WERI-Rb-1 (cell line): ENCODE measurements at regions not wholly inside any gene's neighbourhood (a gene's known extent, or its start where the extent isn't known, plus 50 kb on each side); places are given as distances from the start of the nearest gene placed in this dataset.
A peak's percentile ranks its signal among the peaks of the same experiment; 100 is the strongest.

Experiments used
- DNase-seq: peaks from one replicate; pipeline ENCODE4 v3.0.0-alpha.2; 2020
- H3K27ac ChIP-seq: fragments of 250-450 bp; sonication (Bioruptor Pico); 2 replicates; pipeline ENCODE4 v1.5.1; 2020; ENCODE audit warnings: mild to moderate bottlenecking, moderate library complexity
- H3K27me3 ChIP-seq: fragments of 250-450 bp; sonication (Bioruptor Pico); 2 replicates; pipeline ENCODE4 v1.5.1; 2021; ENCODE audit warnings: mild to moderate bottlenecking, low read depth, moderate library complexity; ENCODE audit not compliant: insufficient read depth, severe bottlenecking
- H3K36me3 ChIP-seq: fragments of 250-450 bp; sonication (Bioruptor Pico); 2 replicates; pipeline ENCODE4 v1.5.1; 2020; ENCODE audit warnings: mild to moderate bottlenecking, moderate library complexity
- H3K4me3 ChIP-seq: 2 replicates; pipeline ENCODE4 v1.5.1; 2011; ENCODE audit warnings: low read depth, mild to moderate bottlenecking, control low read depth, low read length
- H3K9me3 ChIP-seq: fragments of 250-450 bp; sonication (Bioruptor Pico); 2 replicates; pipeline ENCODE4 v1.5.1; 2021; ENCODE audit warnings: mild to moderate bottlenecking, moderate library complexity; ENCODE audit not compliant: severe bottlenecking
- TF ChIP-seq, protein P1 (sequence below): IDR thresholded peaks from 2 replicates; pipeline ENCODE4 v1.5.1; 2011; ENCODE audit warnings: low read depth, mild to moderate bottlenecking, control low read depth, inconsistent platforms, low read length

DNA sequence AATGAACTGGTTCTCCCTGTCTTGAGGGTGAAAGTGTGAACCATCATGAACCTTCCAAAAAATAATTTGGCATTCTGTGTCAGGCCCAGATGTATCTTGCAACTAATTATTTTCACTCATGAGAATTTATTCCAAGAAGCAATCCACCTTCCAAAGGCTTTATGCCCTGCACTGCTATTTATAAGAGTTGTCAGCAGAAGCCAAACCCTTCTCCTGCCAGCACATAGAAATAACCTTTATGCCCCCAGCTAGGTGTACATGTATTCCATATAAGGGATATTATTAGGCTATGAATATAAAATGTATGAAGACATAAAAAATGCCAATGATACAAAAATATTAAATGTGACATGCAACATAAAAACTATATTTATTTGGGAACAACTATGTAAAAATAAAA lies 69.0 kb upstream of the GDF10 start:
- H3K27ac ChIP-seq, result no peak overlapping the region
- no peak for DNase-seq
- TF ChIP-seq, protein P1, sequence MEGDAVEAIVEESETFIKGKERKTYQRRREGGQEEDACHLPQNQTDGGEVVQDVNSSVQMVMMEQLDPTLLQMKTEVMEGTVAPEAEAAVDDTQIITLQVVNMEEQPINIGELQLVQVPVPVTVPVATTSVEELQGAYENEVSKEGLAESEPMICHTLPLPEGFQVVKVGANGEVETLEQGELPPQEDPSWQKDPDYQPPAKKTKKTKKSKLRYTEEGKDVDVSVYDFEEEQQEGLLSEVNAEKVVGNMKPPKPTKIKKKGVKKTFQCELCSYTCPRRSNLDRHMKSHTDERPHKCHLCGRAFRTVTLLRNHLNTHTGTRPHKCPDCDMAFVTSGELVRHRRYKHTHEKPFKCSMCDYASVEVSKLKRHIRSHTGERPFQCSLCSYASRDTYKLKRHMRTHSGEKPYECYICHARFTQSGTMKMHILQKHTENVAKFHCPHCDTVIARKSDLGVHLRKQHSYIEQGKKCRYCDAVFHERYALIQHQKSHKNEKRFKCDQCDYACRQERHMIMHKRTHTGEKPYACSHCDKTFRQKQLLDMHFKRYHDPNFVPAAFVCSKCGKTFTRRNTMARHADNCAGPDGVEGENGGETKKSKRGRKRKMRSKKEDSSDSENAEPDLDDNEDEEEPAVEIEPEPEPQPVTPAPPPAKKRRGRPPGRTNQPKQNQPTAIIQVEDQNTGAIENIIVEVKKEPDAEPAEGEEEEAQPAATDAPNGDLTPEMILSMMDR, result no peak
- peaks cover 3% of the 10 kb centered on the region for H3K9me3 ChIP-seq
- H3K36me3 ChIP-seq, result no peaks in the 10 kb centered on the region
- no peaks in the 10 kb centered on the region for H3K27me3 ChIP-seq
- no peak overlapping the region for H3K4me3 ChIP-seq

DNA sequence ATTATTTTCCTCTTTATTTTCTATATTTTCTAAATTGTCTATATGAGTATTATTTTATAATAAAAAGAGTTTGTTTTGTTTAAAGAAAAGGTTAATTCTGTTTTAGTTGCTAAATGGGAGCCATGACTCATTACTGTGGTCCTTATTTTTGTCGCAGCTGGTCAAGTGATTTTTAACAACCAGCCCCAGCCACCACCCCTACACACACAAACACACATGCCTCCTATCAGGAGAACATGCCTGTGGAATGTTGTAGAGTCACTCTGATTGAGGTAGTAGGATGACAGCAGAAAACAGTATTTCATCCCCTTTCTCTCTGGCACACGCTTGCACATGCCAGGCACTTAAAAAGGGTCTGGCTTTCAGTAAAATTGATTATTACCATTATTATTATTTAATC lies 68.6 kb upstream of the GDF10 start:
- H3K27ac ChIP-seq, result no peak overlapping the region
- DNase-seq, result no peak
- H3K27me3 ChIP-seq, result no peaks in the 10 kb centered on the region
- H3K4me3 ChIP-seq, result no peak overlapping the region
- peaks cover 3% of the 10 kb centered on the region for H3K9me3 ChIP-seq
- TF ChIP-seq, protein P1, result no peak
- H3K36me3 ChIP-seq, result no peaks in the 10 kb centered on the region

DNA sequence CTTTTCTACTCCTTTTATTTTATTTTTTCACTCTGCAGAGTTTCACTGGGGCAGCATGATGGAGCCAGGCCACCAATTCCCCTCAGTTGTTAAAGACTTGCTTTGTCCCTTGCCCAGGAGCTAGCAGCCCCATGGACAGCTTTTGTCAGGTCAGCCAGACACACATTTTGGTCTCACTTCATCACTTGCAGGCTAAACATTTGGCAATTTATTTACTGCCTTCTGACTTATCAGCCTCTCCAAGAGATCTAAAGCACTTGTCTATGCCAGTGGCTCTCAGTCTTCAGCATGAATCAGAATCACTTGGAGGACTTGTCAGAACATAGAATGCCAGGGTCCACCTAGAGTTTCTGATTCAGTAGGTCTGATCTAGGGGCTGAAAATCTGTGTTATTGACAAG lies 66.4 kb upstream of the GDF10 start:
- Histone ChIP-seq H3K27ac (no peak overlapping the region), H3K4me3 (no peak overlapping the region), H3K36me3 (no peaks in the 10 kb centered on the region), H3K27me3 (no peaks in the 10 kb centered on the region), H3K9me3 (peaks cover 3% of the 10 kb centered on the region)
- no peak for DNase-seq
- TF ChIP-seq, protein P1, result no peak

DNA sequence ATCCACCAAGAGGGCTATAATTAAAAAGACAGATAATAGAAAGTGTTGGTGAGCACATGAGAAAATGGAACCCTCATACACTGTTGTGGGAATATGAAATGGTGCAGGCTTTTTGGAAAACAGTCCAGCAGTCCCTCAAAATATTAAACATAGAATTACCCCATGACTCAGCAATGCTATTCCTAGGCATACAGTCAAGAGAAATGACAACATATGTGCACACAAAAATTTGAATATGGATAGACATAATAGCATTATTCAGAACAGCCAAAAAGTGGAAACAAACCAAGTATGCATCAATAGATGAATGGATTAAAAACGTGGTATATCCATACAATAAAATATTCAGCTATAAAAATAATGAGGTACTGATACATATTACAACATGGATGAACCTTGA lies 64.5 kb upstream of the GDF10 start:
- TF ChIP-seq, protein P1, result no peak
- Histone ChIP-seq H3K9me3 (peaks cover 3% of the 10 kb centered on the region), H3K4me3 (no peak overlapping the region), H3K36me3 (no peaks in the 10 kb centered on the region), H3K27ac (no peak overlapping the region), H3K27me3 (no peaks in the 10 kb centered on the region)
- DNase-seq, result no peak

DNA sequence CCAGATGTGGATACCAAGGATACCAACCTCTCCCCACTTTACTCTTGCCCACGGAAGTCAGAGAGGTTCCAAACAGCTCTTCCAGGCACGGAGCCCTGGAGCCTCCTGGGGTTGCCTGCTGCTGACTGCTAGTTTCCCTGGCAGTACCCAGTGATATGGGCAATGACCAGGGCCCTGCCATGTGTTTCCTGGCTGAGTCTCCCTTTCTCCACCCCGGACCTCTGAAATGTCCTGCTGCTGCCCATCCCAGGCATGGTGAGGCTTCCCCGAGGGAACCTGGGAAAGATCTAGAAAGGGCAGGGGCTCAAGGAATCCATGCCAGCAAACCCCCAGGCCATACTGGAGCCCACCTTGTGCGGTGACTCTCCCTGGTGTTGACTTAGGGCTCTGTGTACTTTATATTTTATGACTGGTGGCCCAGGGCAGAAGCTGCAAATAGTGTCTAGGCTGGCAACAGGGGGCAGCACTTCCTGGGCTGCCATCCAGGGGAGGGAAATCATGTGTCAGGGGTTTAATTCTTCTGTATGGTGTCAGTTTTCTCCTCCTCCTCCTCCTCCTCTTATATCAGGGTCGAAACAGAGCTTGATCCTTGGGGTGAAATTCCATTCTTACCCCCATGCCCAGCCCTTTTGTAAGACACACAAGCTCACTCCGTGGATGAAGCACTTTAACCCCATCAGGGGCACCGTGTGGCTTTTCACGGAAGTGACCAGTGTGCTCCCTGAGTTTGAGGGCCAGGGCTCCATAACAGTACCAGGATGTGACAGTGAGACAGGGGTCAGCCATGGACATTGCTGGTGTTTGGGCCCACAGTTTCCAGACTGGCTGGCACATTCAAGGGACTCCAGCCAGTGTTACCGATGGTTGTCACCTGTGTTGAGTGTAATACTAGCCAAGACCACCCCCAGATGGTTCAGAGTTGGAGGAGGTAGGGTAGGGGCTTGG lies 62.4 kb upstream of the GDF10 start:
- TF ChIP-seq, protein P1, result 0 out of 2 replicates have a peak, but pooled peaks have one; percentile 14
- H3K36me3 ChIP-seq, result no peaks in the 10 kb centered on the region
- no peak overlapping the region for H3K4me3 ChIP-seq
- H3K27me3 ChIP-seq, result no peaks in the 10 kb centered on the region
- H3K9me3 ChIP-seq, result no peaks in the 10 kb centered on the region
- DNase-seq, result no peak
- no peak overlapping the region for H3K27ac ChIP-seq
